Mammary epithelial cell (primary cell): ENCODE measurements at regions not wholly inside any gene's neighbourhood (a gene's known extent, or its start where the extent isn't known, plus 50 kb on each side); places are given as distances from the start of the nearest gene placed in this dataset.

Experiments used
- CTCF ChIP-seq, 2 donors: IDR thresholded peaks in 1 of 2; conservative IDR thresholded peaks in 1 of 2; 2 replicates each; pipeline ENCODE4 v1.5.1; 2011 to 2012; ENCODE audit warnings: inconsistent platforms in 2 of 2, low read length in 2 of 2, mild to moderate bottlenecking in 2 of 2, control low read depth in 1 of 2, low read depth in 1 of 2; ENCODE audit not compliant: insufficient read depth in 1 of 2; ENCODE audit errors: extremely low read depth in 1 of 2
- EZH2 ChIP-seq: IDR thresholded peaks from 2 replicates; pipeline ENCODE4 v1.6.1; 2012; ENCODE audit warnings: low read length, inconsistent platforms, borderline replicate concordance

GRCh38 chr2:147100406-147101035, 744.3 kb upstream of the ACVR2A start:
- TF ChIP-seq EZH2 (no peak), CTCF (conservative IDR thresholded peaks at IDR 0.05 in 1 of 2, IDR thresholded peaks at IDR 0.05 in 1 of 2; ENCODE audit: extremely low read depth in 1 of 2, insufficient read depth in 1 of 2, low read depth in 1 of 2, low read length in 2 of 2) (no peak)
